IPS-NIHi7 (cell line): ENCODE measurements at regions not wholly inside any gene's neighbourhood (a gene's known extent, or its start where the extent isn't known, plus 50 kb on each side); places are given as distances from the start of the nearest gene placed in this dataset.
A peak's percentile ranks its signal among the peaks of the same experiment; 100 is the strongest.

ENCODE experiments used
- DNase-seq: peaks from one replicate; pipeline ENCODE4 v3.0.0; 2012; ENCODE audit warnings: mixed read lengths; ENCODE audit errors: extremely low spot score

GRCh38 chr20:40491009-40491590 lies 197.9 kb downstream of the MAFB start:
- no peak for DNase-seq

- DNase-seq = no peak
Observed at GRCh38 chr20:40489886-40490285, 199.2 kb downstream of the MAFB start.

GRCh38 chr20:40488401-40488800 lies 200.6 kb downstream of the MAFB start:
- no peak for DNase-seq

GRCh38 chr20:40486297-40486696 lies 202.7 kb downstream of the MAFB start:
- DNase-seq = no peak

GRCh38 chr20:40481743-40482458 lies 207.1 kb downstream of the MAFB start:
- no peak for DNase-seq

- no peak for DNase-seq
Observed at GRCh38 chr20:40481337-40481736, 207.7 kb downstream of the MAFB start.

GRCh38 chr20:40477805-40478204 lies 211.2 kb downstream of the MAFB start:
- DNase-seq = no peak

- no peak for DNase-seq
Observed at GRCh38 chr20:40476461-40476860, 212.6 kb downstream of the MAFB start.

GRCh38 chr20:40472905-40473304 lies 216.1 kb downstream of the MAFB start:
- no peak for DNase-seq

GRCh38 chr20:40471261-40471629 lies 217.8 kb downstream of the MAFB start:
- peak; percentile 78 for DNase-seq

GRCh38 chr20:40470445-40471260 lies 218.4 kb downstream of the MAFB start:
- DNase-seq = no peak

GRCh38 chr20:40468759-40469158 lies 220.3 kb downstream of the MAFB start:
- DNase-seq = no peak

- DNase-seq = no peak
Observed at GRCh38 chr20:40467703-40468411, 221.2 kb downstream of the MAFB start.

GRCh38 chr20:40467067-40467466 lies 222.0 kb downstream of the MAFB start:
- DNase-seq = no peak

GRCh38 chr20:40464731-40465208 lies 224.3 kb downstream of the MAFB start:
- DNase-seq = no peak

- DNase-seq = no peak
Observed at GRCh38 chr20:40463171-40463570, 225.9 kb downstream of the MAFB start.

GRCh38 chr20:40462566-40462965 lies 226.5 kb downstream of the MAFB start:
- no peak for DNase-seq

GRCh38 chr20:40459299-40459698 lies 229.7 kb downstream of the MAFB start:
- no peak for DNase-seq

- DNase-seq = no peak
Observed at GRCh38 chr20:40457404-40457803, 231.6 kb downstream of the MAFB start.

GRCh38 chr20:40452758-40453157 lies 236.3 kb downstream of the MAFB start:
- no peak for DNase-seq

- no peak for DNase-seq
Observed at GRCh38 chr20:40451552-40451951, 237.5 kb downstream of the MAFB start.

- no peak for DNase-seq
Observed at GRCh38 chr20:40449974-40450616, 238.9 kb downstream of the MAFB start.
